Astrocyte (in vitro differentiated cells and primary cell): ENCODE measurements at regions not wholly inside any gene's neighbourhood (a gene's known extent, or its start where the extent isn't known, plus 50 kb on each side); places are given as distances from the start of the nearest gene placed in this dataset.

ENCODE experiments used
- DNase-seq: peaks from one replicate; pipeline ENCODE4 v3.0.0-alpha.2; 2010; ENCODE audit warnings: low read depth
- FAIRE-seq: peaks from 2 replicates; lab custom pipeline; 2011; peaks lifted over from hg19 to GRCh38; lab: Jason Lieb, UNC
- H2AFZ ChIP-seq: 2 replicates; pipeline ENCODE4 v1.6.0; 2012; ENCODE audit warnings: low read depth, low read length, inconsistent platforms
- H3K27ac ChIP-seq: 2 replicates; pipeline ENCODE4 v1.5.1; 2011; ENCODE audit warnings: low read depth, low read length, inconsistent platforms
- H3K27me3 ChIP-seq: 2 replicates; pipeline ENCODE4 v1.6.0; 2011; ENCODE audit warnings: low read length, inconsistent platforms; ENCODE audit not compliant: insufficient read depth
- H3K36me3 ChIP-seq: 2 replicates; pipeline ENCODE4 v1.5.1; 2011; ENCODE audit warnings: low read length, inconsistent platforms; ENCODE audit not compliant: insufficient read depth
- H3K4me1 ChIP-seq: 2 replicates; pipeline ENCODE4 v1.5.1; 2011; ENCODE audit warnings: low read length, inconsistent platforms; ENCODE audit not compliant: insufficient read depth
- H3K4me2 ChIP-seq: 2 replicates; pipeline ENCODE4 v1.6.0; 2012; ENCODE audit warnings: low read length, inconsistent platforms
- H3K4me3 ChIP-seq: 2 replicates; pipeline ENCODE4 v1.5.1; 2011; ENCODE audit warnings: low read depth, mild to moderate bottlenecking, low read length, inconsistent platforms; ENCODE audit not compliant: insufficient read depth
- H3K79me2 ChIP-seq: 2 replicates; pipeline ENCODE4 v1.6.0; 2012; ENCODE audit warnings: mild to moderate bottlenecking, low read length, inconsistent platforms; ENCODE audit not compliant: insufficient read depth
- H3K9ac ChIP-seq: 2 replicates; pipeline ENCODE4 v1.6.0; 2012; ENCODE audit warnings: mild to moderate bottlenecking, low read length, inconsistent platforms
- H3K9me3 ChIP-seq: 2 replicates; pipeline ENCODE4 v1.5.1; 2012; ENCODE audit warnings: low read depth, mild to moderate bottlenecking, low read length, inconsistent platforms; ENCODE audit not compliant: insufficient read depth
- H4K20me1 ChIP-seq: 2 replicates; pipeline ENCODE4 v1.6.0; 2012; ENCODE audit warnings: low read length, inconsistent platforms; ENCODE audit not compliant: insufficient read depth
- H3K27ac Mint-ChIP-seq: one replicate; pipeline ENCODE4 v1.8.0; 2021; ENCODE audit warnings: mild to moderate bottlenecking, mixed read lengths; ENCODE audit not compliant: unreplicated experiment
- H3K27me3 Mint-ChIP-seq: one replicate; pipeline ENCODE4 v1.8.0; 2021; ENCODE audit warnings: low read depth, mixed read lengths; ENCODE audit not compliant: unreplicated experiment
- H3K36me3 Mint-ChIP-seq: one replicate; pipeline ENCODE4 v1.8.0; 2021; ENCODE audit warnings: low read depth, mixed read lengths; ENCODE audit not compliant: unreplicated experiment
- H3K4me1 Mint-ChIP-seq: one replicate; pipeline ENCODE4 v1.8.0; 2021; ENCODE audit warnings: low read depth, mixed read lengths; ENCODE audit not compliant: unreplicated experiment
- H3K4me3 Mint-ChIP-seq: one replicate; pipeline ENCODE4 v1.8.0; 2021; ENCODE audit warnings: mild to moderate bottlenecking, moderate library complexity, mixed read lengths; ENCODE audit not compliant: unreplicated experiment
- H3K9me3 Mint-ChIP-seq: one replicate; pipeline ENCODE4 v1.8.0; 2021; ENCODE audit warnings: mild to moderate bottlenecking, mixed read lengths; ENCODE audit not compliant: unreplicated experiment
- EZH2 ChIP-seq: IDR thresholded peaks from 2 replicates; pipeline ENCODE4 v1.6.1; 2012; ENCODE audit warnings: mild to moderate bottlenecking, low read length, inconsistent platforms; ENCODE audit not compliant: insufficient read depth
- TF ChIP-seq, protein P1 (sequence below): IDR thresholded peaks from 2 replicates; pipeline ENCODE4 v1.5.1; 2011; ENCODE audit warnings: low read depth, mild to moderate bottlenecking, inconsistent platforms, low read length, moderate library complexity; ENCODE audit not compliant: insufficient read depth

- peaks cover 9% of the 10 kb centered on the region for H3K9me3 Mint-ChIP-seq
- no peak for FAIRE-seq
- H3K27me3 ChIP-seq = no peaks in the 10 kb centered on the region
These were observed 321.8 kb downstream of the TCERG1L start for GRCh38 chr10:130989670-130990232.

GRCh38 chr10:130990486-130990885 is 321.0 kb downstream of the TCERG1L start:
- Histone ChIP-seq H3K27me3 (no peaks in the 10 kb centered on the region), H3K4me1 (no peaks in the 10 kb centered on the region), H4K20me1 (no peaks in the 10 kb centered on the region), H3K4me3 (no peak overlapping the region), H3K9me3 (peaks cover 9% of the 10 kb centered on the region), H3K4me2 (no peak overlapping the region), H3K36me3 (no peaks in the 10 kb centered on the region), H3K79me2 (no peaks in the 10 kb centered on the region), H3K27ac (no peak overlapping the region), H3K9ac (no peak overlapping the region), H2AFZ (no peak overlapping the region)
- Mint-ChIP-seq H3K9me3 (peaks cover 5% of the 10 kb centered on the region), H3K27me3 (peaks cover 2% of the 10 kb centered on the region), H3K4me3 (no peak overlapping the region), H3K4me1 (no peaks in the 10 kb centered on the region), H3K27ac (no peak overlapping the region), H3K36me3 (peaks cover 3% of the 10 kb centered on the region)
- no peak for DNase-seq
- TF ChIP-seq, protein P1, sequence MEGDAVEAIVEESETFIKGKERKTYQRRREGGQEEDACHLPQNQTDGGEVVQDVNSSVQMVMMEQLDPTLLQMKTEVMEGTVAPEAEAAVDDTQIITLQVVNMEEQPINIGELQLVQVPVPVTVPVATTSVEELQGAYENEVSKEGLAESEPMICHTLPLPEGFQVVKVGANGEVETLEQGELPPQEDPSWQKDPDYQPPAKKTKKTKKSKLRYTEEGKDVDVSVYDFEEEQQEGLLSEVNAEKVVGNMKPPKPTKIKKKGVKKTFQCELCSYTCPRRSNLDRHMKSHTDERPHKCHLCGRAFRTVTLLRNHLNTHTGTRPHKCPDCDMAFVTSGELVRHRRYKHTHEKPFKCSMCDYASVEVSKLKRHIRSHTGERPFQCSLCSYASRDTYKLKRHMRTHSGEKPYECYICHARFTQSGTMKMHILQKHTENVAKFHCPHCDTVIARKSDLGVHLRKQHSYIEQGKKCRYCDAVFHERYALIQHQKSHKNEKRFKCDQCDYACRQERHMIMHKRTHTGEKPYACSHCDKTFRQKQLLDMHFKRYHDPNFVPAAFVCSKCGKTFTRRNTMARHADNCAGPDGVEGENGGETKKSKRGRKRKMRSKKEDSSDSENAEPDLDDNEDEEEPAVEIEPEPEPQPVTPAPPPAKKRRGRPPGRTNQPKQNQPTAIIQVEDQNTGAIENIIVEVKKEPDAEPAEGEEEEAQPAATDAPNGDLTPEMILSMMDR = no peak
- TF ChIP-seq EZH2 = no peak
- no peak for FAIRE-seq

More at GRCh38 chr10:130989670-130990232, 321.8 kb downstream of the TCERG1L start:
- H4K20me1 ChIP-seq = no peaks in the 10 kb centered on the region
- Mint-ChIP-seq H3K27me3 (peaks cover 5% of the 10 kb centered on the region), H3K36me3 (peaks cover 3% of the 10 kb centered on the region), H3K4me1 (no peaks in the 10 kb centered on the region), H3K27ac (no peak overlapping the region), H3K4me3 (no peak overlapping the region)
- H3K4me2 ChIP-seq = no peak overlapping the region
- H3K9ac ChIP-seq = no peak overlapping the region
- H3K4me3 ChIP-seq = no peak overlapping the region
- H2AFZ ChIP-seq = no peak overlapping the region
- H3K36me3 ChIP-seq = no peaks in the 10 kb centered on the region
- H3K27ac ChIP-seq = no peak overlapping the region
- H3K4me1 ChIP-seq = no peaks in the 10 kb centered on the region
- TF ChIP-seq EZH2 = no peak
- TF ChIP-seq, protein P1 = no peak
- peaks cover 13% of the 10 kb centered on the region for H3K9me3 ChIP-seq
- H3K79me2 ChIP-seq = no peaks in the 10 kb centered on the region
- DNase-seq = no peak

DNA sequence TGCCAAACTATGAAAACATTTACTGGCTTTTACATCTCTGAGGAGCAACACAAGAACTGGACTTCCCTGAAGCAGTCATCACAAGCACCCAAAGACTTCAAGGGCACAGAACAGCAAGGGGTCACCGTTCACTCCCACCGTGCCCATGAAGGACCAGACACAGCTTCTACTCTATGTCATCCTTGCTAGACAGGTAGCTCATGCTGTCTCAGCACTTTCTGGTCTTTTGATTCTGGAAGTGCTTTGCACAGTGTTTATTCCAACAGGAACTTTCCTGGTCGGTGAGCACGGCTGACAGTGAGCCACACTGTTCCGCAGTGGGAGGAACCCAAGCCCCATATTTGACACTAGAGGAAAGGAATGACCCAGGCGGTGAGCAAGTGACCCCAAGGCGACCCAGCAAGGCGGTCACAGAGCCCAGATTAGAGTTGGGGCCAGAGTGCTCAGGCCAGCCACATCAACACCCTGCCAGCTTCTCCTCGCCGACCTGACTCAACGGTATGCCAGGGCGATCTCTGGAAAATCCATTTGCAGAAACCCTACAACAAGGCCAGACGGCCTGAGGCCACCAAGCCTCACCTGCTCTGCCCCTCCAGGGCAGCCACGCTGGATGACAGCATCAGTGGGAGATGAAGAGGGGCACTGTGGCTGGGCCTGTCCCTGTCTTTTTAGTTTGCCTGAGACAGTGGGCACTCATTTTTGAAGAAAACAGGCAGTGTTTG is 318.6 kb downstream of the TCERG1L start:
- peaks cover 5% of the 10 kb centered on the region for H3K27me3 Mint-ChIP-seq
- no peaks in the 10 kb centered on the region for H3K4me1 Mint-ChIP-seq
- H3K9me3 ChIP-seq = peaks cover 4% of the 10 kb centered on the region
- no peak overlapping the region for H3K27ac ChIP-seq
- H3K4me2 ChIP-seq = no peak overlapping the region
- no peaks in the 10 kb centered on the region for H3K4me1 ChIP-seq
- no peak overlapping the region for H3K4me3 Mint-ChIP-seq
- no peak overlapping the region for H3K4me3 ChIP-seq
- H3K36me3 ChIP-seq = no peaks in the 10 kb centered on the region
- FAIRE-seq = no peak
- H3K79me2 ChIP-seq = no peaks in the 10 kb centered on the region
- H3K9me3 Mint-ChIP-seq = peaks cover 13% of the 10 kb centered on the region
- no peak overlapping the region for H3K9ac ChIP-seq
- TF ChIP-seq EZH2 = no peak
- TF ChIP-seq, protein P1 = no peak
- no peaks in the 10 kb centered on the region for H3K27me3 ChIP-seq
- no peak overlapping the region for H3K27ac Mint-ChIP-seq
- DNase-seq = no peak
- H4K20me1 ChIP-seq = no peaks in the 10 kb centered on the region
- peaks cover 3% of the 10 kb centered on the region for H3K36me3 Mint-ChIP-seq
- H2AFZ ChIP-seq = no peak overlapping the region
